ENCODE measurements at regions not wholly inside any gene's neighbourhood (a gene's known extent, or its start where the extent isn't known, plus 50 kb on each side); places are given as distances from the start of the nearest gene placed in this dataset.

GRCh38 chr10:52525761-52526160 is 211.7 kb downstream of the DKK1 start:
- Histone ChIP-seq H3K36me3 (ENCODE audit: control insufficient read depth, insufficient read depth, low read length) (no peaks in the 10 kb centered on the region), H4K91ac (ENCODE audit: insufficient read depth, low read depth, low read length) (no peak overlapping the region), H4K5ac (ENCODE audit: low read depth, low read length) (no peak overlapping the region), H3K79me1 (ENCODE audit: low read depth in 1 of 2, low read length in 2 of 2) (no peaks in the 10 kb centered on the region), H2AK5ac (ENCODE audit: low read depth, low read length) (no peak overlapping the region), H2BK5ac (ENCODE audit: low read depth, low read length, poor library complexity, severe bottlenecking) (peak overlapping the region; percentile 93), H3K9me3 (ENCODE audit: control insufficient read depth, insufficient read depth, low read length) (no peaks in the 10 kb centered on the region), H2BK20ac (ENCODE audit: low read depth, low read length) (no peak overlapping the region), H3K9ac (ENCODE audit: low read depth, low read length) (no peak overlapping the region), H4K8ac (ENCODE audit: low read depth in 2 of 2, low read length in 2 of 2) (no peak overlapping the region), H3K4ac (ENCODE audit: low read depth, low read length) (no peak overlapping the region), H3K27me3 (ENCODE audit: control insufficient read depth, insufficient read depth, low read length) (no peaks in the 10 kb centered on the region), H3K23ac (ENCODE audit: low read depth, low read length) (no peak overlapping the region), H3K4me2 (ENCODE audit: low read depth, low read length) (peak overlapping the region; percentile 83), H3K4me1 (ENCODE audit: control insufficient read depth, insufficient read depth, low read length) (peaks cover 4% of the 10 kb centered on the region; the same call in 1 of the 2 replicates), H3K56ac (ENCODE audit: extremely low read depth, insufficient read depth, low read length) (no peak overlapping the region), H2BK120ac (ENCODE audit: low read depth, low read length) (0 out of 2 replicates have a peak overlapping the region, but pooled peaks have one; percentile 84), H3K14ac (replicated peaks; ENCODE audit: low read depth, low read length) (no peak overlapping the region), H3K27ac (ENCODE audit: insufficient read depth, low read length) (no peak overlapping the region), H3K9me1 (ENCODE audit: insufficient read depth, low read length) (no peaks in the 10 kb centered on the region), H2AFZ (replicated peaks; ENCODE audit: low read length, poor library complexity) (no peak overlapping the region), H4K20me1 (ENCODE audit: insufficient read depth, low read length) (no peaks in the 10 kb centered on the region; the same call in 1 of the 2 replicates), H3K18ac (ENCODE audit: low read depth, low read length) (no peak overlapping the region), H2AK9ac (replicated peaks; ENCODE audit: low read depth, low read length, poor library complexity) (no peak overlapping the region), H2BK15ac (ENCODE audit: low read depth, low read length) (no peak overlapping the region), H3K4me3 (ENCODE audit: insufficient read depth, low read depth, low read length) (no peak overlapping the region)
- DNase-seq (peak; percentile 73), ATAC-seq (ENCODE audit: low read depth) (peak; percentile 91)
- in situ Hi-C loops (cut with MboI; ENCODE audit: low sequenced_read_pairs) (no loop called here), intact Hi-C loops (cut with micrococcal nuclease) (no loop called here), dilution Hi-C loops (cut with HindIII; ENCODE audit: low sequenced_read_pairs, unreplicated experiment) (no loop called here)
- no TSS peak for BruUV-seq (replicated peaks)
- WGBS, 2 experiments (ENCODE audit: extremely low coverage in 2 of 2, insufficient read length in 1 of 2), result no CpG with 5 or more reads among the region's 2 CpGs
- TF ChIP-seq CHD1 (IDR thresholded peaks at IDR 0.05; ENCODE audit: low read depth, low read length), result no peak
- TF ChIP-seq SMC3 (IDR thresholded peaks at IDR 0.05; ENCODE audit: low read depth, low read length), result no peak
- no peak for TF ChIP-seq BHLHE40 (IDR thresholded peaks at IDR 0.05; ENCODE audit: low read depth, low read length)
- TF ChIP-seq MAZ (IDR thresholded peaks at IDR 0.05; ENCODE audit: borderline replicate concordance, low read depth, low read length), result no peak
- TF ChIP-seq ELK1 (IDR thresholded peaks at IDR 0.05; ENCODE audit: borderline replicate concordance, low read depth, low read length), result no peak
- no peak for TF ChIP-seq CTCF (conservative IDR thresholded peaks at IDR 0.05; ENCODE audit: low read depth, low read length)
- no peak for TF ChIP-seq POLR2A (IDR thresholded peaks at IDR 0.05; ENCODE audit: low read depth, low read length)
- TF ChIP-seq RAD21 (IDR thresholded peaks at IDR 0.05; ENCODE audit: low read length), result no peak
- POLR2A ChIA-PET (ENCODE audit: unreplicated experiment), result no interaction called here
- CTCF ChIA-PET, result no interaction called here

Measured in IMR-90 (cell line).